Stimulated activated CD4-positive, alpha-beta T cell treated with anti-CD3 and anti-CD28 coated beads, Interleukin-1b, Interleukin-23, amount 100 ng/mL, for 24 hours (primary cell): ENCODE measurements at regions not wholly inside any gene's neighbourhood (a gene's known extent, or its start where the extent isn't known, plus 50 kb on each side); places are given as distances from the start of the nearest gene placed in this dataset.
"Not testable (repeated sequence)": the region's sequence is repeated elsewhere in the genome, so short reads cannot be mapped to it uniquely, and the experiment has no call there.

ENCODE experiments used
- DNase-seq, 4 experiments: peaks; one replicate each; pipeline ENCODE4 v3.0.0-alpha.2; 2020; ENCODE audit warnings: low read depth in 4 of 4, low spot score in 1 of 4

- no peak for DNase-seq
These were observed 599.4 kb downstream of the RNF144A start for GRCh38 chr2:7516484-7517063.

GRCh38 chr2:7517088-7517487 is 599.9 kb downstream of the RNF144A start:
- DNase-seq, result no peak

- DNase-seq, result no peak
These were observed 600.6 kb downstream of the RNF144A start for GRCh38 chr2:7517851-7518250.

- no peak for DNase-seq
These were observed 606.4 kb downstream of the RNF144A start for GRCh38 chr2:7523481-7524120.

- DNase-seq, result no peak
These were observed 607.0 kb downstream of the RNF144A start for GRCh38 chr2:7524195-7524594.

GRCh38 chr2:7525746-7526145 is 608.5 kb downstream of the RNF144A start:
- no peak for DNase-seq

GRCh38 chr2:7527165-7527722 is 610.0 kb downstream of the RNF144A start:
- no peak for DNase-seq

- DNase-seq, result no peak
These were observed 612.8 kb downstream of the RNF144A start for GRCh38 chr2:7530001-7530400.

GRCh38 chr2:7539077-7539476 is 621.9 kb downstream of the RNF144A start:
- DNase-seq, result no peak

- DNase-seq, result no peak
These were observed 622.5 kb downstream of the RNF144A start for GRCh38 chr2:7539760-7540159.

GRCh38 chr2:7552825-7553570 is 635.8 kb downstream of the RNF144A start:
- DNase-seq, result no peak

- DNase-seq, result no peak
These were observed 638.0 kb downstream of the RNF144A start for GRCh38 chr2:7555260-7555659.

- DNase-seq, result no peak
These were observed 640.2 kb downstream of the RNF144A start for GRCh38 chr2:7557376-7557775.

- DNase-seq, result no peak
These were observed 642.6 kb downstream of the RNF144A start for GRCh38 chr2:7559791-7560190.

GRCh38 chr2:7566382-7566881 is 649.2 kb downstream of the RNF144A start:
- DNase-seq, result no peak

GRCh38 chr2:7567116-7567515 is 649.9 kb downstream of the RNF144A start:
- DNase-seq, result not testable (repeated sequence)

GRCh38 chr2:7567646-7568045 is 650.4 kb downstream of the RNF144A start:
- peak in 2 of 4 experiments; percentile 34 to 42 for DNase-seq

GRCh38 chr2:7570247-7570646 is 653.0 kb downstream of the RNF144A start:
- no peak for DNase-seq

GRCh38 chr2:7571701-7572100 is 654.5 kb downstream of the RNF144A start:
- no peak for DNase-seq

GRCh38 chr2:7572450-7572849 is 655.2 kb downstream of the RNF144A start:
- DNase-seq, result peak in 1 of 4 experiments; percentile 21

- no peak for DNase-seq
These were observed 656.1 kb downstream of the RNF144A start for GRCh38 chr2:7573166-7573825.
